HG03139 (cell line): ENCODE measurements at regions not wholly inside any gene's neighbourhood (a gene's known extent, or its start where the extent isn't known, plus 50 kb on each side); places are given as distances from the start of the nearest gene placed in this dataset.

ENCODE experiments used
- ATAC-seq: cut with Tn5 transposase; IDR thresholded peaks from one replicate; pipeline ENCODE4 v1.9.1; 2021; ENCODE audit not compliant: unreplicated experiment

DNA sequence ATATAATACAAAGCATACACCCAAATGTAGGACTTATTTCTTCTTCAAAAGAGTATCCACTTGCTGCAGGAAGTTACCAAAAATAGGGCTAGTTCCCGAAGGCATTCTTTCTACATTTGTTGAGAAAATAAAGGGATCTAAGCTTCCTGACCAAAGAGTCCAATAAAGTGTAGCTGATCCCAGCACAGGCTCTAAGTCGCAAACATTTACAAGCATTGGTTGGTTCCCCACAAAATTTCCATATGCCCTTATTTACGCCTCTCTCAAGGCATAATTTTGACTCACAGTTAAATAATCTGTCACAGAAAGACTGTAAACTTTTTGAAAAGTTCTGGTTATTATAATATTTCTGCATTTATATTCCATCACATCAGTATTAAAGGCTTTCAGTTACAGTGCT is 1520.1 kb upstream of the ZEB2 start:
- no peak for ATAC-seq

DNA sequence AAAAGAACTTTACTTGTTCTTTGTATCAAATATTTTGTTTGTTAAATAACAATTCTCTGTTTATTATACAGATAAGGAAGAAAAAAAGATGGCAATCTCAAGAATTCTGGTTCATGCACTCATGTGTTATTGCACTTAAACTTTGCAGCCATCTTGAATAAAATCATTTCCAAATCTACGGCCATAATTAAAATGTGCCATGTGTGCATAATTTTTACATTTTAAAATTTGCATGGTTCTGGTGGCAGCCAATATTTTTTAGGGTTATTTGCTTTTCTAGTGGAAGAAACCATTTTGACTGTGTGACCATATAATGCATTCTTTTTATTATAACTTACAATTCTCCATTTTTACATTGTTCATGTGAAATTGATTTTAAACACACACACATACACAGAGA is 1518.1 kb upstream of the ZEB2 start:
- ATAC-seq = no peak

GRCh38 chr2:146037334-146037870 is 1517.5 kb upstream of the ZEB2 start:
- ATAC-seq = no peak

DNA sequence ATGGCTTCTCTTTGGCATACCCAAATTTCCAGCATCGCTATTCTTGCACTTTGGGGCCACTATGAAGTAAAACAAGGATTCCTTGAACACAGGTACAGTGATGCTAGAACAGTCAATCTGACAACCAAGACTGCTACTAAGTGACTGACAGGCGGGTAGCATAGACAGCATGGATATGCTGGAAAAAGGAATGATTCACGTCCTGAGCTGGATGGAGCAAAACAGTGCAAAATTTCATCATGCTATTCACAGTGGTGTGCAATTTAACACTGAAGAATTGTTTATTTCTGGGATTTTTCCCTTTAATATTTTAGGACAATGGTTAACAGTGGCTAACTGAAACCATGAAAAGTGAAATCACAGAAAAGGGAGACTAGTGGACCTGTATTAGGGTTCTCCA is 1511.2 kb upstream of the ZEB2 start:
- ATAC-seq = no peak

DNA sequence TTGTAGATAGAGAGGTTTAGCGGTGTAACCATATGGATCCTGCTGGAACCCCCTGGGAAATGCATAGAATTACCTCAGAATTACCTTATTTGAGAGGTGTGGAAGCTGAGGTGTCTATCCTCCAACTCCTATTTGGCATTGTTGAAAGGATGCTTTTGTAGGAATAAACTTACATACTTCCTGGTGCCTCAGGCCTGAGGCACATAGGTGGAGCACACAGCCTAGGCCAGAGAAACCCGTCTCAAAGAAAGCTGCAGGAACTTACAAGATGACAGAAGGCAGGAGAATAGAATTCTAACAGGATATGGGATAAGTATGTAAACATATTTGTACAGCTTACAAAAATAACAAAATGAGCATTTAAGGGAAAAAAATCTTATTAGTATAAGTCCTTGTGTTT is 1507.2 kb upstream of the ZEB2 start:
- no peak for ATAC-seq

GRCh38 chr2:146025519-146025918 is 1505.6 kb upstream of the ZEB2 start:
- no peak for ATAC-seq

DNA sequence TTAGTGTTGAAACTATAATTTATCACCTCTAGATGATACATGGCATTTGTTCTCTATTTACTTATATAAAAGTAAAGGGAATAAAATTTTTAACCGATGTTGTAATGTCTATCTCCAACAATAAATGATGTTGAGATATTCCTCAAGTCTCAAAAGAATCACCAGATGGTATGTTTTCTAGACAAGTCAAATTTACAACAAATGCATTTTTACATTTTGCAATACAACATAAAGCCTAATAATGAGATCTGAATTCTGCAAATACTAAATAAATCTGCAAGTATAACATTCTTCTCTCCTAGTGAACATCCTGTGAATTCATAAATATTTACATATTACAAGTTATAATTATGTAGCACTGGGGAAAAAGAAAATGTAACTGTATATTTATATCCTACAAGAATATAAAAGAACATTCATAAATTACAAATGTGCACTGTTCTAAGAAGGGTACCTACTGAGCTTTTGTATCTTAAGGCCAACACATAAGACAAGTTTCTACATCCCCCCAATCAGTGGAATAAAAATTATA is 1504.4 kb upstream of the ZEB2 start:
- ATAC-seq = no peak

DNA sequence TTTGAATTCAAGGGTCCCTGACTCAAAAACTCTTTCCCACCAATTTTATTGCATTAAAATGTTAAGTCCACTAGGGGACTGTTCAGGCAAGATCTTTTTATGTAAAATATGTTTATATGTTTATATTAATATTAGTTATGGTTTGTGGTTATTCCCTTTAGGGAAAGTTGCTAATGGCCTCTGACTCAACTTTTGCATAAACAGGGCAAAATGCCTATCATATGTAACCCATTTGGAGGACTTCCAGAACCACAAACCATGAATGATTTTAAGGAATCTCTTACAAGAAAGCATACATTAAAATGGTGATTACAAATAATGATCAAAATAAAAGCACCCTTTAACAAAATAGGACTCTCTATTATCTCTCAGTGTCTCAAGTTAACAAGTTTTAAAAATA is 1484.5 kb upstream of the ZEB2 start:
- no peak for ATAC-seq

GRCh38 chr2:146003337-146003736 is 1483.4 kb upstream of the ZEB2 start:
- no peak for ATAC-seq

GRCh38 chr2:145994910-145995309 is 1475.0 kb upstream of the ZEB2 start:
- no peak for ATAC-seq

DNA sequence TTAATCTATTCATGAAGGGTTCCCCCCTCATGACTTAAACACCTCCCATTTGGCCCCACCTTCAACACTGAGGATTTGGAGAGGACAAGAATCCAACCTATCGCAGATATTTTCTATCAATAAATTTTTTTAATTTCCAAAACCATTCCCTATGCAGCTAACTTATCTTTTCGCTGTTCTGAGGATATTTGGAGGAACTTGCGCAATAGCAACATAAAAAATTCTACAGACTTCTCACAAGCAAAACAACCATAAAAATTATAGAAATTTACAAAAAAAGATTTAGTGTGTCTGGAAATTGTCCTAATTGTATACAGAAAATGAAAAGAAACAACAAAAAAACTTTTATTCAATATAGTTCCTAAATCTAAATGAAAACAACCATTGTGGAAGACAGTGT is 1472.7 kb upstream of the ZEB2 start:
- ATAC-seq = no peak

DNA sequence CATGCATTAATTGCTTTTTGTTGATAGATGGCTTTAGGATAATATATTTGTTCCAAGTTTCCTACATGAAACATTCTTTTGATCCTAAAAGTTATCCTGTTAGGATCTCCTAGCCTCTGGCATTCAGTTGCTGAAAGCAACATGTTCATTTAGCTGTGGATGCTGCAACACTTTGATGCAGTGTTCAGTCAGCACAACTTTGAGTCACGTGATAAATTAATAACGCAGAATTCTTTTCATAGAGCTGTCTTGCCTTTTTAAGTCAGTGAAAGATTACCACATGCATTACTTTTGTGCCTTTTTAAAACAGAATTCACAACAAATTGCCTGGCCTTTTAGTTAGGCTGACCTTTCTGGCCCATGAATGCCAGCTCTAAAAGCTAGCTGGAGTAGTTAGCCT is 1467.9 kb upstream of the ZEB2 start:
- ATAC-seq = no peak

DNA sequence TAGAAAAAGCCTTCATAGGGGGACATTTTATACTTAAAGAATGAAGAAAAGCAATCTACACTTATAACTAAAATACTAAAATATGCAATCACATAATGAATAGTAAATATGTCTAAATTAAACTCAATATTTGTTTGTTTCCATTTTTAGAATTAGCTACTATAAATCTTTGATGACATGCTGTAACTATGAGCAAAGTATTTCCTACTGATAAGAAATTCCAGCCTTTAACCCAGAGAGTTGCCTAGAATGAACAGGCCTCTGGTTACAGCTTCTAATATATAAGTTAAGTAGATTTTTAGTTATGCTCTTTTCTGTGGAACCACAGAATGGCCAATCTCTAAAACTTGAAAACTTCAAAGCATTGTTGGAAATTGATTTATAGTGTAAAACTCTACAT is 1465.6 kb upstream of the ZEB2 start:
- no peak for ATAC-seq

- no peak for ATAC-seq
Observed at GRCh38 chr2:145984580-145984979, 1464.7 kb upstream of the ZEB2 start.

DNA sequence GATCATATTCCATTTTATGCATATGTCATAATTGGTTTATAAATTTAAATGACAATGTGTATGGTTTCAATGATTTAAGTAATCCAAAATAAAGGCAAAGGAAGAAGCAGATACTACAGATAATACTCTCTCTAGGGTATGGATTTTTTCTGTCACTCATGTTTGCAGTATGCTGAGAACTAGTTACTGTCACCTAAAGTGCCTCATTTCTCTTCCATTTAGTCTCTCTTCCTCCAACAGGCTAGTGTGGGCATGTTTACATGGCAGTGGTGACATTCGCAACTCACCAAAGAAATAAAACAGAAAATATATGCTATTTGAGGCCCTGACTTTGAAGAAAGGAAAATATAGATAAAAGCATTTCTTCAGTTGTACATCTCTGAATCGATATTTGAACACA is 1460.4 kb upstream of the ZEB2 start:
- ATAC-seq = no peak

GRCh38 chr2:145975406-145975805 is 1455.5 kb upstream of the ZEB2 start:
- no peak for ATAC-seq

DNA sequence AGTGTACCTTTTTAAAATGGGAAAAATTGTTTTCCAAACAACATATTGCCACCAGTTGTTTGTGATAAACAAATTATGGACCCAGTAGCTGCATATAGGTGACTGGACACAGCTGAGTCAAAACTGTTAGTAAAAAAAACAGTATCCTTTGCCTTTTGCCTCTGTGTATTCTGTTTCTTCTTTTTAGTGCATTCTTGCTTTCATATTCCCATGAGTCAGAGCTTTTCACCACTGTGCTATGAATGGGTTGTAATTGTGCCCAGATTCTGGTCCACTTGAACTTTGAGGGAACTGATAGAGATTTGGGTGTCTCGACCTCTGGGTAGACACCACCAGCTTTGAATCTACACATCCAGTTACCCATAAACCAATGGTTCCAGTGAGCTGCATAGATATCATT is 1441.9 kb upstream of the ZEB2 start:
- no peak for ATAC-seq

GRCh38 chr2:145960479-145961163 is 1440.7 kb upstream of the ZEB2 start:
- no peak for ATAC-seq

GRCh38 chr2:145958611-145959010 is 1438.7 kb upstream of the ZEB2 start:
- no peak for ATAC-seq

- no peak for ATAC-seq
Observed at GRCh38 chr2:145957929-145958328, 1438.0 kb upstream of the ZEB2 start.

DNA sequence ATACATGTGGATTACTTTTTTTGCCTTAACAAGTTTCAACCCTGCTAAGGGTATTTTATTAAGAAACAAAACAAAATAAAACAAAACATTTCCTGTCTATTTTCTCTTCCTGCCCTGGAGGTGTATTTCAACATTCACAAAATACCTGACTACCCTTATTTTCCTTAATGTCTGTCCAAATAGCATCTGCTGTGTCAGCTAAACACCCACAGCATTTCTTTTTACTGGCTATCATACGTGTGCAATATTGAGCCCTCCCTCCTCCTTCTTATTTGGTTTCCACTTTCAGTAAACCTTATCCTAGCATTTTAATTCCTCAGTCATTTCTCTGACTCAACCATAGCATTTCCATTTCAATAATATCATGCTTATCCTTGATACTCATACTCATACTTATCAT is 1420.0 kb upstream of the ZEB2 start:
- no peak for ATAC-seq

DNA sequence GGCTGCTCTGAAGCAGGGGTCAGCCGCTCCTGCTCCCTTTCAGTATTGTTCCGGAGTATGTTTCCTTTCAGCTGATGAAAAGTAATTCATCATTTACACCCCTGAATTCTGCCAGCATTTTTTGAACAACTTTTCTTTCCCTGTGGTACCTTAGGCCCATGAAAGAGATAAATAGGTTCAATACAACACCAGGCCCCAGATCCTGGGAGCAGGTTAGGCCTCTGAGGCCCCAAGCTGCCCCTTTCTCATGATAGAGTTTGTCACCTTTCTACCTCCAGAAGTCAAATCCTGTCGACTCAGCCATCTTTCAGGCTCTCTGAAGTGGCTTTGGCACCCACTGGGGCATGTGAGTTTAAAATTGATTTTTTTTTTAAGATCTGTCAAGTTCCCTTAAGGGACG is 1415.1 kb upstream of the ZEB2 start:
- ATAC-seq = no peak

- no peak for ATAC-seq
Observed at GRCh38 chr2:145931781-145932395, 1412.0 kb upstream of the ZEB2 start.
